Endothelial cell of umbilical vein (primary cell): ENCODE measurements at regions not wholly inside any gene's neighbourhood (a gene's known extent, or its start where the extent isn't known, plus 50 kb on each side); places are given as distances from the start of the nearest gene placed in this dataset.
A peak's percentile ranks its signal among the peaks of the same experiment; 100 is the strongest.

ENCODE experiments used
- BruUV-seq: library from RNA; stranded (reverse); fragments of 400-500 nt; replicated peaks from 2 replicates; lab custom pipeline; 2021; lab: Mats Ljungman, UMichigan
- CTCF ChIA-PET: fragments of 300-600, 350-600 bp; sonication (Branson Sonifier 250); formaldehyde crosslinking; loops from one replicate; lab custom pipeline; 2021; ENCODE audit warnings: antibody characterized with exemption, inconsistent platforms; lab: Charles Lee
- POLR2A ChIA-PET: fragments of 300-600, 350-600 bp; sonication (Branson Sonifier 250); formaldehyde crosslinking; loops from one replicate; lab custom pipeline; 2021; ENCODE audit warnings: antibody characterized with exemption, inconsistent platforms; lab: Charles Lee
- DNase-seq: peaks from one replicate; pipeline ENCODE4 v3.0.0-alpha.2; 2011; ENCODE audit warnings: low read depth, low spot score
- FAIRE-seq: peaks from 2 replicates; lab custom pipeline; 2011; peaks lifted over from hg19 to GRCh38; lab: Jason Lieb, UNC
- H2AFZ ChIP-seq: 2 replicates; pipeline ENCODE4 v1.6.0; 2012; ENCODE audit warnings: low read depth, low read length, control low read depth, inconsistent platforms
- H3K27ac ChIP-seq: 2 replicates; pipeline ENCODE4 v1.5.1; 2011; ENCODE audit warnings: low read depth, mild to moderate bottlenecking, control low read depth, low read length, moderate library complexity; ENCODE audit not compliant: insufficient read depth
- H3K27me3 ChIP-seq, 2 experiments: 2 replicates each; pipeline versions ENCODE4 v1.6.0 to v1.6.1; 2011; ENCODE audit warnings: low read length in 2 of 2, mixed read lengths in 1 of 2; ENCODE audit not compliant: control insufficient read depth in 2 of 2, insufficient read depth in 2 of 2
- H3K36me3 ChIP-seq, 2 experiments: 2 replicates in 1 of 2; 3 replicates in 1 of 2; pipeline ENCODE4 v1.5.1; 2011; ENCODE audit warnings: low read length in 2 of 2, mild to moderate bottlenecking in 1 of 2, moderate library complexity in 1 of 2; ENCODE audit not compliant: control insufficient read depth in 2 of 2, insufficient read depth in 2 of 2; ENCODE audit errors: extremely low read depth in 1 of 2
- H3K4me1 ChIP-seq: 3 replicates; pipeline ENCODE4 v1.5.1; 2011; ENCODE audit warnings: mild to moderate bottlenecking, low read length; ENCODE audit not compliant: control insufficient read depth, insufficient read depth; ENCODE audit errors: extremely low read depth
- H3K4me2 ChIP-seq: 2 replicates; pipeline ENCODE4 v1.6.1; 2011; ENCODE audit warnings: low read length, control low read depth, mixed read lengths; ENCODE audit not compliant: insufficient read depth
- H3K4me3 ChIP-seq, 3 experiments: fragments of 200-600 bp in 1 of 3; sonication (generic), shearing (Covaris generic) in 1 of 3; replicated peaks in 1 of 3; 2 replicates each; pipeline ENCODE4 v1.5.1; 2011 to 2016; ENCODE audit warnings: control low read depth in 3 of 3, low read length in 3 of 3, mild to moderate bottlenecking in 2 of 3, inconsistent platforms in 1 of 3, low read depth in 1 of 3, moderate library complexity in 1 of 3; ENCODE audit not compliant: insufficient read depth in 1 of 3
- H3K79me2 ChIP-seq: 2 replicates; pipeline ENCODE4 v1.6.0; 2012; ENCODE audit warnings: low read length, inconsistent platforms; ENCODE audit not compliant: control insufficient read depth, insufficient read depth
- H3K9ac ChIP-seq: replicated peaks from 2 replicates; pipeline ENCODE3; 2011; ENCODE audit warnings: low read length, control low read depth; ENCODE audit not compliant: insufficient read depth; ENCODE audit errors: extremely low read depth
- H3K9me1 ChIP-seq: replicated peaks from 3 replicates; pipeline ENCODE4 v1.6.0; 2011; ENCODE audit warnings: mild to moderate bottlenecking, low read length; ENCODE audit not compliant: control insufficient read depth, insufficient read depth; ENCODE audit errors: extremely low read depth
- H3K9me3 ChIP-seq: replicated peaks from 2 replicates; pipeline ENCODE4 v1.5.1; 2012; ENCODE audit warnings: low read length, inconsistent platforms; ENCODE audit not compliant: control insufficient read depth, insufficient read depth
- H4K20me1 ChIP-seq: replicated peaks from 2 replicates; pipeline ENCODE3; 2011; ENCODE audit warnings: mild to moderate bottlenecking, low read length; ENCODE audit not compliant: control insufficient read depth, insufficient read depth; ENCODE audit errors: extremely low read depth
- EZH2 ChIP-seq: IDR thresholded peaks from 2 replicates; pipeline ENCODE4 v1.6.1; 2012; ENCODE audit warnings: borderline replicate concordance, low read depth, mild to moderate bottlenecking, moderate library complexity, low read length, inconsistent platforms; ENCODE audit not compliant: severe bottlenecking
- FOS ChIP-seq: IDR thresholded peaks from 2 replicates; pipeline ENCODE4 v1.6.1; 2011; ENCODE audit warnings: mild to moderate bottlenecking, low read length, moderate library complexity, borderline replicate concordance; ENCODE audit not compliant: insufficient read depth
- GATA2 ChIP-seq: IDR thresholded peaks from 2 replicates; pipeline ENCODE4 v1.7.0; 2011; ENCODE audit warnings: low read depth, mild to moderate bottlenecking, moderate library complexity, mixed read lengths, low read length; ENCODE audit not compliant: insufficient read length, insufficient read depth
- JUN ChIP-seq: IDR thresholded peaks from 2 replicates; pipeline ENCODE4 v1.6.1; 2011; ENCODE audit warnings: borderline replicate concordance, low read depth; ENCODE audit not compliant: insufficient read length, insufficient read depth
- MYC ChIP-seq: IDR thresholded peaks from one replicate; pipeline ENCODE4 v1.6.1; 2011; ENCODE audit warnings: mild to moderate bottlenecking, low read depth, low read length
- POLR2A ChIP-seq: IDR thresholded peaks from 2 replicates; pipeline ENCODE4 v1.6.1; 2012; ENCODE audit warnings: low read depth, mild to moderate bottlenecking, control low read depth, low read length
- POLR2AphosphoS5 ChIP-seq: IDR thresholded peaks from 2 replicates; pipeline ENCODE4 v1.6.1; 2012; ENCODE audit warnings: low read depth, mild to moderate bottlenecking, control low read depth, low read length, moderate library complexity; ENCODE audit not compliant: insufficient read depth
- dilution Hi-C: fragments of 300-500 bp; cut with MboI; formaldehyde crosslinking; loops from one replicate; pipeline ENCODE4 v1.15.0; 2019; ENCODE audit warnings: low sequenced_read_pairs; ENCODE audit not compliant: extremely low pct_ligation_motif_present
- intact Hi-C: fragments of 100-400 bp; cut with micrococcal nuclease; formaldehyde crosslinking; loops from one replicate; pipeline ENCODE4 v1.10.0; 2022
- TF ChIP-seq, protein P1 (sequence below), 2 donors: IDR thresholded peaks; 1 replicate in 1 of 2; 2 replicates in 1 of 2; pipeline ENCODE4 v1.5.1; 2011; ENCODE audit warnings: low read length in 2 of 2, mild to moderate bottlenecking in 2 of 2, moderate library complexity in 2 of 2, control low read depth in 1 of 2, inconsistent platforms in 1 of 2, low read depth in 1 of 2; ENCODE audit not compliant: insufficient read depth in 1 of 2; ENCODE audit errors: extremely low read depth in 1 of 2
- TF ChIP-seq, protein P2 (sequence below): IDR thresholded peaks from 2 replicates; pipeline ENCODE4 v1.6.1; 2011; ENCODE audit not compliant: insufficient read depth, insufficient read length

- TF ChIP-seq GATA2 (no peak), POLR2A (no peak), POLR2AphosphoS5 (no peak), FOS (no peak), MYC (no peak), EZH2 (no peak), JUN (no peak)
- TF ChIP-seq, protein P1, sequence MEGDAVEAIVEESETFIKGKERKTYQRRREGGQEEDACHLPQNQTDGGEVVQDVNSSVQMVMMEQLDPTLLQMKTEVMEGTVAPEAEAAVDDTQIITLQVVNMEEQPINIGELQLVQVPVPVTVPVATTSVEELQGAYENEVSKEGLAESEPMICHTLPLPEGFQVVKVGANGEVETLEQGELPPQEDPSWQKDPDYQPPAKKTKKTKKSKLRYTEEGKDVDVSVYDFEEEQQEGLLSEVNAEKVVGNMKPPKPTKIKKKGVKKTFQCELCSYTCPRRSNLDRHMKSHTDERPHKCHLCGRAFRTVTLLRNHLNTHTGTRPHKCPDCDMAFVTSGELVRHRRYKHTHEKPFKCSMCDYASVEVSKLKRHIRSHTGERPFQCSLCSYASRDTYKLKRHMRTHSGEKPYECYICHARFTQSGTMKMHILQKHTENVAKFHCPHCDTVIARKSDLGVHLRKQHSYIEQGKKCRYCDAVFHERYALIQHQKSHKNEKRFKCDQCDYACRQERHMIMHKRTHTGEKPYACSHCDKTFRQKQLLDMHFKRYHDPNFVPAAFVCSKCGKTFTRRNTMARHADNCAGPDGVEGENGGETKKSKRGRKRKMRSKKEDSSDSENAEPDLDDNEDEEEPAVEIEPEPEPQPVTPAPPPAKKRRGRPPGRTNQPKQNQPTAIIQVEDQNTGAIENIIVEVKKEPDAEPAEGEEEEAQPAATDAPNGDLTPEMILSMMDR (IDR thresholded peaks at IDR 0.05; ENCODE audit: extremely low read depth in 1 of 2, insufficient read depth in 1 of 2, low read depth in 1 of 2, low read length in 2 of 2): no peak
- TF ChIP-seq, protein P2, sequence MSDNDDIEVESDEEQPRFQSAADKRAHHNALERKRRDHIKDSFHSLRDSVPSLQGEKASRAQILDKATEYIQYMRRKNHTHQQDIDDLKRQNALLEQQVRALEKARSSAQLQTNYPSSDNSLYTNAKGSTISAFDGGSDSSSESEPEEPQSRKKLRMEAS: no peak
- Histone ChIP-seq H4K20me1 (no peaks in the 10 kb centered on the region), H3K4me1 (no peaks in the 10 kb centered on the region), H3K9me3 (no peaks in the 10 kb centered on the region), H3K4me3 (no peak overlapping the region), H3K36me3 (no peaks in the 10 kb centered on the region), H3K27me3 (no peaks in the 10 kb centered on the region), H2AFZ (no peak overlapping the region), H3K9ac (no peak overlapping the region), H3K79me2 (no peaks in the 10 kb centered on the region), H3K27ac (no peak overlapping the region), H3K4me2 (no peak overlapping the region), H3K9me1 (no peaks in the 10 kb centered on the region)
- intact Hi-C loops (no loop called here), dilution Hi-C loops (no loop called here)
- ChIA-PET POLR2A (no interaction called here), CTCF (no interaction called here)
- DNase-seq (peak; percentile 15), FAIRE-seq (no peak)
- no TSS peak for BruUV-seq
These were observed 916.6 kb downstream of the DIAPH3 start for GRCh38 chr13:59247171-59247570.
